Memory B cell (primary cell): ENCODE measurements at regions not wholly inside any gene's neighbourhood (a gene's known extent, or its start where the extent isn't known, plus 50 kb on each side); places are given as distances from the start of the nearest gene placed in this dataset.

ENCODE experiments used
- ATAC-seq: fragments of 150-1000 bp; cut with Tn5 transposase; 2 replicates; pipeline ENCODE4 v1.10.0; 2021; ENCODE audit warnings: low read depth, mild to moderate bottlenecking, moderate library complexity
- DNase-seq, 2 donors: peaks; one replicate each; pipeline ENCODE4 v3.0.0; 2022; ENCODE audit warnings: low spot score in 2 of 2
- H3K27ac Mint-ChIP-seq: one replicate; pipeline ENCODE4 v1.8.0; 2022; ENCODE audit warnings: mild to moderate bottlenecking, moderate library complexity, mixed read lengths
- H3K27me3 Mint-ChIP-seq: one replicate; pipeline ENCODE4 v1.8.0; 2022; ENCODE audit warnings: mixed read lengths
- H3K36me3 Mint-ChIP-seq: one replicate; pipeline ENCODE4 v1.8.0; 2022; ENCODE audit warnings: mild to moderate bottlenecking, mixed read lengths
- H3K4me1 Mint-ChIP-seq: one replicate; pipeline ENCODE4 v1.8.0; 2022; ENCODE audit warnings: mixed read lengths
- H3K4me3 Mint-ChIP-seq: one replicate; pipeline ENCODE4 v1.8.0; 2022; ENCODE audit warnings: mild to moderate bottlenecking, moderate library complexity, mixed read lengths
- H3K9me3 Mint-ChIP-seq: one replicate; pipeline ENCODE4 v1.8.0; 2022; ENCODE audit warnings: mixed read lengths

DNA sequence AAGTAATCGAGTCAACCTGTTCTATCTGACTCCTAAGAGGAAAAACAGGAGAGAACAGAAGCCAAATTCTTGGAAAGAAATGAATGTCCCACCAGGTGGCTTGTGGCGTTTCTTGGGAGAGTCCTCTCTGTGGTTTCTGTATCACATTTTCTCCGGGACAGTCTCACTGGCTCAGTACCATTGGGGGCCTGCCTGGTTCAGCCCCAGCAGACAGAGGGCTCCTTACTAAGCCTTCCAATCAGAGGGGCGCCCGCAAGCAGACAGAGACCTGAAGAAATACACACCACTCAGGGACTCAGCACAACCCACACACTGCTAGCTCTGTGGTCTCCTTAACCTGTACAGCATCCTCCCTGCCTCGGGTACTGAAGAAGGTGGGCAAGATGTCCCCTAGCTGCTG, 302.1 kb downstream of the TLE3 start:
- Mint-ChIP-seq H3K27ac (no peak overlapping the region), H3K9me3 (peaks cover 8% of the 10 kb centered on the region)
- DNase-seq: no peak

DNA sequence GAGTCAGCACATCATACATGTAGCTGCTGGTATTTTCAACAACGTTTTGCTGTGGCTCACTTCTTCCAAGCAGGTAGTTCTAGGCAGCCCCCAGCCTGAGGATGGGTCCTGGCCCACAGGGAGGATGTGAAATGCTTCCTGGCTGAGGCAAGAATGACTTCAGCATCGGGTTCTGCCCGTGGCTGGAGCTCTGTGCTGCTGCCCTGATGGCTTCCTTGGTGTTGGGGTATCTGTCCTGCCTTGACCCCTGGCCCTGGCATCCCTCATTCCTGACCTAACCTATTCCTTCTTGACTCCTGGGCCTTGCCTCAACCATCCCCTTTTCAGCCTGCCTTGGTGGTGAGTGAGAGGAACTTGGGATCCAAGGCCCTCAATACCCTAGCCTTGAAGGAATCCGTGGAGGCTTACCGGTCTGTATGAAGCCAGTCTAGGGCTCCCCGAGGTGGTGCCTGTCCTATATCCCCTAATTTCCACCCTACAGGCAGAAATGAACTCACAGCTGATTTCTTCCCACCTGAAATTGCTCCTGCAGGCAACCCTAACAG, 300.6 kb downstream of the TLE3 start:
- no peaks in the 10 kb centered on the region for H3K36me3 Mint-ChIP-seq
- no peaks in the 10 kb centered on the region for H3K9me3 Mint-ChIP-seq
- peaks cover 2% of the 10 kb centered on the region for H3K27me3 Mint-ChIP-seq
- ATAC-seq: no peak
- no peaks in the 10 kb centered on the region for H3K4me1 Mint-ChIP-seq
- no peak for DNase-seq
- no peak overlapping the region for H3K27ac Mint-ChIP-seq
- H3K4me3 Mint-ChIP-seq: no peak overlapping the region

More for the DNA sequence above, 302.1 kb downstream of the TLE3 start:
- H3K4me3 Mint-ChIP-seq: no peak overlapping the region
- ATAC-seq: no peak
- no peaks in the 10 kb centered on the region for H3K36me3 Mint-ChIP-seq
- H3K4me1 Mint-ChIP-seq: no peaks in the 10 kb centered on the region
- H3K27me3 Mint-ChIP-seq: no peaks in the 10 kb centered on the region

GRCh38 chr15:69797615-69798014, 300.1 kb downstream of the TLE3 start:
- Mint-ChIP-seq H3K9me3 (no peaks in the 10 kb centered on the region), H3K4me3 (no peak overlapping the region), H3K27ac (no peak overlapping the region), H3K4me1 (no peaks in the 10 kb centered on the region), H3K27me3 (peaks cover 2% of the 10 kb centered on the region), H3K36me3 (no peaks in the 10 kb centered on the region)
- no peak for ATAC-seq
- no peak for DNase-seq

- H3K4me3 Mint-ChIP-seq: no peak overlapping the region
- H3K9me3 Mint-ChIP-seq: no peaks in the 10 kb centered on the region
- no peak for DNase-seq
- no peaks in the 10 kb centered on the region for H3K36me3 Mint-ChIP-seq
- no peaks in the 10 kb centered on the region for H3K4me1 Mint-ChIP-seq
- peaks cover 2% of the 10 kb centered on the region for H3K27me3 Mint-ChIP-seq
- no peak for ATAC-seq
- H3K27ac Mint-ChIP-seq: no peak overlapping the region
Observed at GRCh38 chr15:69798481-69799250, 299.1 kb downstream of the TLE3 start.

DNA sequence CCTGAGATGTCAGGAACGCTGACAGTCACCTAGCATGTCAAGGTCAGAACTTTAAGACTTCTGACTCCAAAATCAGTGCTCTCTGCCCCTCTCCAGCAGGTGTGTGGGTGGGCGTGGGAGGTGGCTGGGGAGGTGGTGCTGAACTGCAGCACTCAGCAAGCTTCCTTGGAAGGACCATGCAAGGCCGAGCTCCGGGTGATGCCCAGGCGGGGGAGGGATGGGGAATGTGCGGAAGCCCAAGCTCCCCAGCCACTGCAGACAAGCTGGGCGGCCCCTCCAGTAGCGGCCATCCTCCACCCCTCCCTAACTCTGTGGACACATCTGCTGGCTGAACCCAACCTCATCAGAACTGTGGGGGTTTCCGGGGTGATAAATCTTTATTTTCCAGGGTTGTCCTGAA, 296.6 kb downstream of the TLE3 start:
- Mint-ChIP-seq H3K4me3 (no peak overlapping the region), H3K27ac (no peak overlapping the region), H3K36me3 (no peaks in the 10 kb centered on the region), H3K4me1 (peaks cover 3% of the 10 kb centered on the region), H3K9me3 (no peaks in the 10 kb centered on the region), H3K27me3 (peaks cover 7% of the 10 kb centered on the region)
- DNase-seq: no peak
- ATAC-seq: no peak

DNA sequence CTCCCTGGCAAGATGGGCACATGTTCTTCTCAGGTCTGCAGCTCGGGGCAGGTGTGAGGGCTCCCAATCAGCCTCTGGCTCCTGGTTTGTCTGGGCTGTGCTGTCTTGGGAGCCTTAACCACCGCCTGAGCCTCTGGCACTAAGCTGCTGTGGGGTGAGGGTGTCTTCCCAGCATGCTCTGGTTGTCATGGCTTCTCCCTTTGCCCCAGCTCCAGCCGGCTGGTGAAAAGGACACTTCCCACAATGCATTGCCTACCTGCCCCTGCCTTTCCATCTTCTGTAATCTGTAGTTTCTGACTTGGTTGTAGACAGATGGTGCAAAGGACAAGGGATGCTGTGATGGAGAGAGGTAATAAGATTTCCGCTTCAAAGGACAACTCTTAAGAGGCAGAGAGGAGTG, 295.3 kb downstream of the TLE3 start:
- DNase-seq: no peak
- Mint-ChIP-seq H3K9me3 (no peaks in the 10 kb centered on the region), H3K27ac (no peak overlapping the region), H3K36me3 (peaks cover 2% of the 10 kb centered on the region), H3K4me1 (peaks cover 10% of the 10 kb centered on the region), H3K27me3 (peaks cover 11% of the 10 kb centered on the region), H3K4me3 (no peak overlapping the region)
- ATAC-seq: no peak

- Mint-ChIP-seq H3K9me3 (no peaks in the 10 kb centered on the region), H3K4me1 (peaks cover 10% of the 10 kb centered on the region), H3K4me3 (no peak overlapping the region), H3K27me3 (peaks cover 11% of the 10 kb centered on the region), H3K36me3 (peaks cover 2% of the 10 kb centered on the region), H3K27ac (no peak overlapping the region)
- ATAC-seq (no peak), DNase-seq (no peak)
Observed at GRCh38 chr15:69804786-69805185, 292.9 kb downstream of the TLE3 start.

GRCh38 chr15:69805248-69805953, 292.3 kb downstream of the TLE3 start:
- peaks cover 2% of the 10 kb centered on the region for H3K36me3 Mint-ChIP-seq
- no peak for ATAC-seq
- H3K27ac Mint-ChIP-seq: no peak overlapping the region
- H3K4me1 Mint-ChIP-seq: peaks cover 10% of the 10 kb centered on the region
- no peaks in the 10 kb centered on the region for H3K9me3 Mint-ChIP-seq
- H3K27me3 Mint-ChIP-seq: peaks cover 11% of the 10 kb centered on the region
- no peak overlapping the region for H3K4me3 Mint-ChIP-seq
- no peak for DNase-seq

GRCh38 chr15:69806287-69806915, 291.3 kb downstream of the TLE3 start:
- DNase-seq (no peak), ATAC-seq (no peak)
- Mint-ChIP-seq H3K27ac (no peak overlapping the region), H3K9me3 (no peaks in the 10 kb centered on the region), H3K4me3 (no peak overlapping the region), H3K27me3 (peaks cover 11% of the 10 kb centered on the region), H3K4me1 (peaks cover 10% of the 10 kb centered on the region), H3K36me3 (peaks cover 2% of the 10 kb centered on the region)

GRCh38 chr15:69807721-69808120, 290.0 kb downstream of the TLE3 start:
- no peak overlapping the region for H3K4me3 Mint-ChIP-seq
- H3K36me3 Mint-ChIP-seq: peaks cover 2% of the 10 kb centered on the region
- peaks cover 9% of the 10 kb centered on the region for H3K27me3 Mint-ChIP-seq
- no peak overlapping the region for H3K27ac Mint-ChIP-seq
- H3K9me3 Mint-ChIP-seq: no peaks in the 10 kb centered on the region
- peaks cover 10% of the 10 kb centered on the region for H3K4me1 Mint-ChIP-seq
- no peak for DNase-seq
- no peak for ATAC-seq

- ATAC-seq (no peak), DNase-seq (no peak)
- no peak overlapping the region for H3K27ac Mint-ChIP-seq
- H3K9me3 Mint-ChIP-seq: no peaks in the 10 kb centered on the region
- H3K27me3 Mint-ChIP-seq: peaks cover 9% of the 10 kb centered on the region
- peaks cover 10% of the 10 kb centered on the region for H3K4me1 Mint-ChIP-seq
- H3K36me3 Mint-ChIP-seq: peaks cover 2% of the 10 kb centered on the region
- H3K4me3 Mint-ChIP-seq: no peak overlapping the region
Observed at GRCh38 chr15:69808756-69809155, 289.0 kb downstream of the TLE3 start.

DNA sequence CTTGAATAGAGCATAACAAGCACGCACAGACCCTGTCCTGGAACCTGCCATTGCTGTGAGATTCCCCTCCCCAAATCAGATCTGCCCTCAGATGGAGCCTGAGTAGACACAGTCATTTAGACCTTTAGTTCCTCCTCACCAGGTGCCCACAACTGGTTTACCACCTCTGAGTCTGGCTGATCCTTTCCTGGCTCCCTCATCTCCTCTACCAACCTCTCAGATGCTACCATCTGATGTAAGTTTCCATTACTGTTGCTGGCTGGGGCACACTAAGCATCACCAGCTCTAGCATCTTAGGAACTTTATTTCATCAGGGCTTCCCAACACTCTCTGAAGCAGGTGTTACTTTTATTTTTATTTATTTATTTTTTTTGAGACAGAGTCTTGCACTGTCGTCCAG, 288.3 kb downstream of the TLE3 start:
- no peak for ATAC-seq

GRCh38 chr15:69810431-69811354, 287.0 kb downstream of the TLE3 start:
- DNase-seq (no peak), ATAC-seq (no peak)
- H3K4me3 Mint-ChIP-seq: no peak overlapping the region
- H3K4me1 Mint-ChIP-seq: peaks cover 10% of the 10 kb centered on the region
- H3K9me3 Mint-ChIP-seq: no peaks in the 10 kb centered on the region
- H3K36me3 Mint-ChIP-seq: peaks cover 2% of the 10 kb centered on the region
- H3K27me3 Mint-ChIP-seq: peaks cover 12% of the 10 kb centered on the region
- no peak overlapping the region for H3K27ac Mint-ChIP-seq

More for the DNA sequence above, 288.3 kb downstream of the TLE3 start:
- H3K9me3 Mint-ChIP-seq: no peaks in the 10 kb centered on the region
- peaks cover 2% of the 10 kb centered on the region for H3K36me3 Mint-ChIP-seq
- H3K4me1 Mint-ChIP-seq: peaks cover 10% of the 10 kb centered on the region
- no peak overlapping the region for H3K4me3 Mint-ChIP-seq
- H3K27ac Mint-ChIP-seq: no peak overlapping the region
- H3K27me3 Mint-ChIP-seq: peaks cover 10% of the 10 kb centered on the region
- DNase-seq: no peak
